Naive B cell (primary cell): ENCODE measurements at regions not wholly inside any gene's neighbourhood (a gene's known extent, or its start where the extent isn't known, plus 50 kb on each side); places are given as distances from the start of the nearest gene placed in this dataset.
"Not testable (repeated sequence)": the region's sequence is repeated elsewhere in the genome, so short reads cannot be mapped to it uniquely, and the experiment has no call there.

Experiments
- ATAC-seq, 2 donors: fragments of 150-1000 bp; cut with Tn5 transposase; 2 replicates each; pipeline ENCODE4 v1.10.0; 2021; ENCODE audit warnings: low read depth in 2 of 2, mild to moderate bottlenecking in 2 of 2, moderate library complexity in 2 of 2
- DNase-seq: peaks from one replicate; pipeline ENCODE4 v3.0.0; 2022
- H3K27ac Mint-ChIP-seq, 6 donors: one replicate each; pipeline ENCODE4 v1.8.0; 2020 to 2022; ENCODE audit warnings: mild to moderate bottlenecking in 6 of 6, mixed read lengths in 6 of 6, moderate library complexity in 5 of 6, inconsistent platforms in 2 of 6
- H3K27me3 Mint-ChIP-seq, 3 donors: one replicate each; pipeline ENCODE4 v1.8.0; 2021 to 2022; ENCODE audit warnings: mixed read lengths in 3 of 3, mild to moderate bottlenecking in 1 of 3
- H3K36me3 Mint-ChIP-seq, 2 donors: one replicate each; pipeline ENCODE4 v1.8.0; 2020 to 2022; ENCODE audit warnings: mixed read lengths in 2 of 2, inconsistent platforms in 1 of 2, mild to moderate bottlenecking in 1 of 2
- H3K4me1 Mint-ChIP-seq, 3 donors: one replicate each; pipeline ENCODE4 v1.8.0; 2020 to 2022; ENCODE audit warnings: mixed read lengths in 3 of 3, inconsistent platforms in 1 of 3, mild to moderate bottlenecking in 1 of 3, moderate library complexity in 1 of 3
- H3K4me3 Mint-ChIP-seq, 8 donors: one replicate each; pipeline ENCODE4 v1.8.0; 2020 to 2022; ENCODE audit warnings: mild to moderate bottlenecking in 8 of 8, mixed read lengths in 8 of 8, moderate library complexity in 8 of 8, inconsistent platforms in 2 of 8
- H3K9me3 Mint-ChIP-seq, 7 donors: one replicate each; pipeline ENCODE4 v1.8.0; 2020 to 2022; ENCODE audit warnings: mixed read lengths in 7 of 7, mild to moderate bottlenecking in 5 of 7, inconsistent platforms in 2 of 7, moderate library complexity in 1 of 7

DNA sequence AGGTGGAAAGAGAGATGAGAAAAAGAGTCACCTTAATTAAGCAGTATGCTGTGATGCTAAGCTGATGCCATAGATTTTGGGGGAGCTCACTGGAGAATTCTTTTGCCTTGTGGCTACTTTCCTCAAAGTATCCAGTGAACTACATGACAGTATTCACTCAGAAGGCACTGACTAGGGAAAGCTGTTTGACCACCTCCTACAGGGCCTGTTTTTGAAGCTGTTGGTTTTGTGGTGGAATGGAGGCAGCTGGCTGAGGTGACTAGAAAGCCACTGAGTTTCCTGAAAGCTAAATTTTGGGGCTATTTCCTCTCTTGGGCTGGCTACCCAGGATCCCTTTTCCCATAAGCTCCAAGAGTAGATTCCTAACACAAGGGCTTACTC, 124.8 kb upstream of the EOLA2 start:
- Mint-ChIP-seq H3K27me3 (no peaks in the 10 kb centered on the region), H3K4me3 (no peak overlapping the region), H3K27ac (no peak overlapping the region), H3K9me3 (peaks cover 0 to 2% (median 0%) of the 10 kb centered on the region in 7 donors), H3K36me3 (no peaks in the 10 kb centered on the region), H3K4me1 (no peaks in the 10 kb centered on the region)
- ATAC-seq (no peak), DNase-seq (no peak)

DNA sequence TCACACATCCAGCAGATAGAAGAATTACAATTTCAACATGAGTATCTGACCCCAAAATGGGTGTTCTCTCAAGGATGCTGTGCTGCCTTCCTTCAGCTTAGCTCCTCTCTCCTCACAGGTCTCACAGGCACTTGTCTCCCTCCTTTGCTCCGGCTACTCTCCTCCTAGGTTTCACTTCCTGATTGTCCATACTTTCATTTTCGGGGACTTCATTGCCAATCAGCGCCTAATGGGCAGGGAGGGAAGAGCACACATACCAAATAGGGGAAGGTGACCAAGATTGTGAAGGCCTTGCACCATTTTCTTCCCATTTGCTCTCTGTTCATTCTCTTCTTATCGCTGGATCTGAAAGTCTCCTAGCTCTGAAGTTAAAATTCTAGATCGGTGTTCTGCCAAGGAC, 125.4 kb upstream of the EOLA2 start:
- Mint-ChIP-seq H3K4me3 (no peak overlapping the region), H3K4me1 (no peaks in the 10 kb centered on the region), H3K36me3 (no peaks in the 10 kb centered on the region), H3K9me3 (peaks cover 0 to 2% (median 0%) of the 10 kb centered on the region in 7 donors), H3K27ac (no peak overlapping the region), H3K27me3 (no peaks in the 10 kb centered on the region)
- DNase-seq (no peak), ATAC-seq (no peak)

DNA sequence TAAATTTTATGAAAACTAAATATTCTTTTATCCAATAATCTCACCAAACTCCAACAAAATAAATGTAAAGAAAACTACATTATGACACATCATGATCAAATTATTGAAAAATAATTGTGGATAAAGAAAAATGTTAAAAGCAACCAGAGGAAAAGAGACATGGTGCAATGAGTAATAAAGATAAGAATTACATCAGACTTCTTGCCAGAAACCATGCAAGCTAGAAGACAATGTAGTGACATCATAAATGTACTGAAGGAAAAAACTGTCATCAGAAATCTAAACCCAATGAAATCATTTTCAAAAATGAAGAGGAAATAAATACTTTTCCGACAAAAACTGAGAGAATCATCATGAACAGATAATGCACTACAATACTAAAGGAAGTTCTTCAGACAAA, 135.9 kb upstream of the EOLA2 start:
- Mint-ChIP-seq H3K27me3 (peaks cover 0 to 12% (median 0%) of the 10 kb centered on the region in 3 donors), H3K27ac (no peak overlapping the region), H3K36me3 (no peaks in the 10 kb centered on the region), H3K4me3 (no peak overlapping the region), H3K4me1 (no peaks in the 10 kb centered on the region), H3K9me3 (peaks cover 0 to 2% (median 0%) of the 10 kb centered on the region in 7 donors)
- no peak for ATAC-seq
- DNase-seq: no peak

DNA sequence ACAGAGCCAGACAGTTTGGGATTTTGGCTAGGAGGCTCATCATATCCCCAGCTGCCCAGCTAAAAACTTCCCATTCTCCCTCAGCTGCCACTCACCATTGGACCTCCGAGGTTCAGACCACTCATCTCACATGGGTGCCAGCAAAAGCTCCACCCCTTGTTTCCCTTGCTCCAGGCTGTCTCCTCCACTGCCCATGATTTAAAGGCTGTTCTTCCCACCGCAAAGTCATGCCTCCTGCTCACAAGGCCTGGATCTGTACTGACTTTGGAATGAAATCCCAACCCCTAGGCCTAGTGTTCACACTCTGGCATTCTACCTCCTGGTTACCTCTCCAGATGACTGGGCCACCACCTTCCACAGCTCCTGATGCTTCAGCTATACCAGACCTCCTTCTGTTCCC, 142.2 kb upstream of the EOLA2 start:
- peaks cover 0 to 4% (median 0%) of the 10 kb centered on the region in 7 donors for H3K9me3 Mint-ChIP-seq
- DNase-seq (no peak), ATAC-seq (no peak)
- peaks cover 0 to 8% (median 4%) of the 10 kb centered on the region in 3 donors for H3K4me1 Mint-ChIP-seq
- no peaks in the 10 kb centered on the region for H3K36me3 Mint-ChIP-seq
- H3K4me3 Mint-ChIP-seq: no peak overlapping the region
- H3K27ac Mint-ChIP-seq: no peak overlapping the region
- peaks cover 0 to 4% (median 0%) of the 10 kb centered on the region in 3 donors for H3K27me3 Mint-ChIP-seq

DNA sequence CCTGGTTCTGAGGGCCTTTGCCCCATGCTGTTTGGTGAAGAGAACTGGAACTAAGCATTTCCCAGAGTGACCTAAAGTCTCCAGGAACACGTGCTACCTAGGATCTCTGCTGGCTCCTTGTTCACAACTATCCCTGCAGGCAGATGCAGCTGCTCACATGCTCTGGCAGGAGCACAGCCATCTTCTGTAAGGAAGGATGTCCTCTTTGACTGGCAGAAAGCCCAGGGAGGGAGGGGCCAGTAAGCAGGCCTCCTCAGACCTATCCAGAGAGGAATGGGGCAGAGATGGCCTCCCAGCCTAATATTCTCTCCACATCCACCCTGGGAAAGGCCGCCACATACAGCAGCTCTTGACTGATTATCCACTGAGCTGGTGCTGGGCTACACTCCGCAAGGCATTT, 142.8 kb upstream of the EOLA2 start:
- Mint-ChIP-seq H3K9me3 (peaks cover 0 to 4% (median 0%) of the 10 kb centered on the region in 7 donors), H3K4me3 (no peak overlapping the region), H3K27me3 (peaks cover 0 to 4% (median 0%) of the 10 kb centered on the region in 3 donors), H3K27ac (no peak overlapping the region), H3K4me1 (peaks cover 0 to 8% (median 4%) of the 10 kb centered on the region in 3 donors), H3K36me3 (no peaks in the 10 kb centered on the region)
- ATAC-seq (no peak), DNase-seq (no peak)

DNA sequence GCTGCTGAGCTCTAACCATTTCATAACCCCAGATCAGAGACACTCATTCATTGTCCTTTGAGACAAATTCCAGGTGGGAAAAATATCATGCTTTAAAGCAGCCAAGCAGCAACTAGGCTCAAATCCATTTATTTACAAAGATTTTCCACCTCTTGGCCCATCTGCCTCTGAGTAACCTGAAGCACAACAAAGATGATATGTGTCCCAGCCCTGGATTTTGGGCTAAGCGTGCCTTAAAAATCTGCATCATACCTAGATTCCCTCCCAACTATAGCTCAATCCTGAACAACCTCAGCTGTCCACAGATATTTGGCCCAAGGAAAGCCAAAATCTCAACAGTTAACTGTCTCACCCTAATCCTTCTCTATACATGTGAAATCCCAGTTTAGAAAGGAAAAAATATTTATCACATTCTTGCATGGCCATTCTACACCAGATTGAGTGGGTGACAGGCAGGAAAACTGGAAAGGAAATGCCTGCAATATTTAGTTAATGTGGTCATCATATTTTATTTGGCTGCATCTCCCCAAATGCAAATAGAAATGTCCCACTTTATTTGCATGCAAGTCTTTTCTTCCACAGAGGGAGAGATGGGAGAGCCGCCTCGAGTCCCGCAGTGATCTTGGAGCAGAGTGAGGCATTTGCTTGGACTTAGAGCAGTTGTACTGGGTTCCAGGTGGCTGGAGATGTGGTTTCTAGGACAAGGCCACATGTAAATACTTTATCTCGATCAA, 146.4 kb upstream of the EOLA2 start:
- no peak for DNase-seq
- peak overlapping the region in 1 of 6 donors; percentile 69 for H3K27ac Mint-ChIP-seq
- H3K4me3 Mint-ChIP-seq: no peak overlapping the region
- peaks cover 0 to 4% (median 0%) of the 10 kb centered on the region in 3 donors for H3K27me3 Mint-ChIP-seq
- no peak for ATAC-seq
- H3K9me3 Mint-ChIP-seq: peaks cover 0 to 4% (median 0%) of the 10 kb centered on the region in 7 donors
- H3K4me1 Mint-ChIP-seq: peaks cover 0 to 8% (median 4%) of the 10 kb centered on the region in 3 donors
- no peaks in the 10 kb centered on the region for H3K36me3 Mint-ChIP-seq

DNA sequence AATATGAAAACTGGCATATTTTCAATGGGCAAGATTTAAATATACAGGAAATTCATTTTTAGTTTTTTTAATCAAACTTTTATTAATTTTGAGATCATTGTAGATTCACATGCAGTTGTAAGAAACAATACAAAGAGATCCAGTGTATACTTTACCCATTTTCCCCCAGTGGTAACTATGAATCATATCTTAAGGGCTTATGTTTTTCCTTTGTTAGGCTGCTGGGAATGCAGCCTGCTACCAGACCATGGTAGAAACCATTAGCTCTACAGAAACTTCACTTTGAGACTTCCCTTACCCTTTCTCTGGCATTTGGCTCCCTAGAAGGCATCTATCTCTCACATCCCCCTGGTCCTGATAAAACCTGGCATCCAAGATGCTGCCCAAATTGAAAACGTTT, 147.6 kb upstream of the EOLA2 start:
- peaks cover 0 to 4% (median 0%) of the 10 kb centered on the region in 3 donors for H3K27me3 Mint-ChIP-seq
- DNase-seq (no peak), ATAC-seq (no peak)
- no peak overlapping the region for H3K4me3 Mint-ChIP-seq
- H3K27ac Mint-ChIP-seq: no peak overlapping the region
- no peaks in the 10 kb centered on the region for H3K36me3 Mint-ChIP-seq
- peaks cover 0 to 8% (median 4%) of the 10 kb centered on the region in 3 donors for H3K4me1 Mint-ChIP-seq
- peaks cover 0 to 8% (median 0%) of the 10 kb centered on the region in 7 donors for H3K9me3 Mint-ChIP-seq

DNA sequence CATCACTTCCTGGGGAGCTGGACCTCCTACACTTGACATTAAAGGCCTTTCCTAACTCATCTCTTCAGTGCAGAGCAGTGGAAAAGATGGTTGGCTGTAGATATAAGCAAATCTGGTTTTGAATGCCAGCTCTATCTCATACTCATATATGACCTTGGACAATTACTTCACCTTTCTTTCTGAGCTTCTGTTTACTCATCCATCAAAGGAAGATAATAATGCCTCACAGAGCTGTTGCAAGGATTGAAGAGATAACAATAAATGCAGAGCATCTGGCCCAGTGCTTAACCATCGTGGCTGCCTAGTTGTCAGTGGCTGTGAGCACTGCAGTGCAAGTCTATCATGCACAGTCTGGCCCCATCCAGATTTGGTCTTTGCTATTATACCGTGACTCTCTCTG, 148.1 kb upstream of the EOLA2 start:
- ATAC-seq: no peak
- H3K9me3 Mint-ChIP-seq: peaks cover 0 to 8% (median 0%) of the 10 kb centered on the region in 7 donors
- no peak overlapping the region for H3K4me3 Mint-ChIP-seq
- DNase-seq: no peak
- H3K27ac Mint-ChIP-seq: peak overlapping the region in 1 of 6 donors; percentile 70
- H3K4me1 Mint-ChIP-seq: peaks cover 0 to 8% (median 4%) of the 10 kb centered on the region in 3 donors
- no peaks in the 10 kb centered on the region for H3K36me3 Mint-ChIP-seq
- H3K27me3 Mint-ChIP-seq: peaks cover 0 to 4% (median 0%) of the 10 kb centered on the region in 3 donors

DNA sequence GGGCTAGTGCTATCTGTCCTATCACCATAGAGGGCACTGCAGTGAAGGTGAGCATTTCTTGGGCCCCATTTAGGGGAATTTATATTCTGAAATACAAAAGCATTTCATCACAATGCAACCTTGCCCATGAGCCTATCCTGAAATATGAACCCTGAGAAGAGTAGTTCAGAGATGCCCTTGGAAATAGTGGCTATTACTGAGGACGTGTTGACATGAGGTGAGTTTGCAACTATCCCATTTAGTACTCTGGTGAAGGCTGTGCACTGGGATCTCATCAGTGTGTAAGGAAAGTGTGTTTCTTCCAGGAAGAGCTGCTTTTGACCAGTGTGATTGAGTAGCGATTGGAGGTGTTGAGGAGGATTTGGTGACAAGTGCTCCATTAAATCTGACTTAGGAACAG, 149.3 kb upstream of the EOLA2 start:
- ATAC-seq (no peak), DNase-seq (no peak)
- Mint-ChIP-seq H3K9me3 (peaks cover 0 to 8% (median 0%) of the 10 kb centered on the region in 7 donors), H3K4me3 (no peak overlapping the region), H3K27ac (no peak overlapping the region), H3K4me1 (peaks cover 0 to 8% (median 1%) of the 10 kb centered on the region in 3 donors), H3K27me3 (no peaks in the 10 kb centered on the region), H3K36me3 (no peaks in the 10 kb centered on the region)

DNA sequence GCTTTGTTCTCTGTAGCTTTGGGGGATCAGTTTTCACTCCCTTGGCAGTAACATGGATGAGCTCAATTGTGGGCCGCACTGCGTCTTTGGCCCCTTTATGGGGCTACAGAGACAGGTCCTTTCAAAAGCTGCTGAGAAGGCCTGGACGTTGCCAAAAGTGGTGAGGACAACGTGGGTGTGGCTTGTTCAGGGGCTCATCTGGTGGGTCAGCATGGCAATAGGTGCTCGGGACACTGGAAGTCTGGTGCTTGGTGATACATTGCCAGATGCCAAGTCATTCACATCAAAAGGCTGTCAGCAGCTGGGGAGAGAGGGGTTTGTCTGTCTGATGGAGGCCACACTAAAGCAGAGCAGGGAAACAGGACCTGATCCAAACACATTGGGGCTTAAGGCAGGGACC, 149.8 kb upstream of the EOLA2 start:
- H3K4me3 Mint-ChIP-seq: no peak overlapping the region
- no peaks in the 10 kb centered on the region for H3K36me3 Mint-ChIP-seq
- H3K4me1 Mint-ChIP-seq: peaks cover 0 to 8% (median 0%) of the 10 kb centered on the region in 3 donors
- H3K27me3 Mint-ChIP-seq: no peaks in the 10 kb centered on the region
- ATAC-seq (no peak), DNase-seq (no peak)
- H3K9me3 Mint-ChIP-seq: peaks cover 0 to 8% (median 0%) of the 10 kb centered on the region in 7 donors
- no peak overlapping the region for H3K27ac Mint-ChIP-seq

DNA sequence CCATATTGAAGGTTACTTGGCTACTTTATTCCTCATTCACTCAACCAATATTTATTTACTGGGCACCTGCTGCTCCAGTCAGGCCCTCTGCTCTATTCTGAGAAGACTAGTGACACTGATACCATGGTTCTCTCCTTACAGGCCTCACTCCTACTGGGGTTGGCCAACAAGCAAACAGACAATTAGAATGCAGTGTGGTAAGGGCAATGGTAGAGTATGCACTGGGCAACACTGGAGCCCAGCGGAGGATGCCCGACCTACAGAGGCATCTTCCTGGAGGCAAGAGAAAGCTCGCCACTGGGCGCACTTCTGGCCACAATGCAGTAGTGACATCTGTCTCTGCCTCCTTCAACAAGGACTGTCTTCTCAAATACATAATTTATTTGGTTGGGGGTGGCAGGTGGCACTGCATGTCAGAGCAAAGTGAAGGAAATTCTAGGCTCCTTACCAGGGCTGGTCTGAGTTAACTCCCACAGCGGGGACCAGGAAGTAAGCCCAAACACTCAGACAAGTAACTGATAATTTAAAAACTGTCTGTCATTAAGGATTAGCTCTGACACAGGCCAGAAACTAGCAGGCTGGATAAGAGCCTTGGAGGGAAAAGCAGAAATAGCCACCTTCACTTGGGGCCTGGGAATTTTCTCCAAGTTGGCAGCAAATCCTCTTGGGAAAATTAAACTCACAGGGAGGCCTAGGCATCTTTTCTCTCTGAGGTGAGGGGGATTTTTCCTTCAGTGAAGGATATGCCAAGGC, 150.7 kb upstream of the EOLA2 start:
- Mint-ChIP-seq H3K27ac (no peak overlapping the region), H3K4me3 (no peak overlapping the region), H3K4me1 (no peaks in the 10 kb centered on the region), H3K27me3 (no peaks in the 10 kb centered on the region), H3K36me3 (no peaks in the 10 kb centered on the region), H3K9me3 (peaks cover 0 to 8% (median 0%) of the 10 kb centered on the region in 7 donors)
- DNase-seq (no peak), ATAC-seq (no peak)

DNA sequence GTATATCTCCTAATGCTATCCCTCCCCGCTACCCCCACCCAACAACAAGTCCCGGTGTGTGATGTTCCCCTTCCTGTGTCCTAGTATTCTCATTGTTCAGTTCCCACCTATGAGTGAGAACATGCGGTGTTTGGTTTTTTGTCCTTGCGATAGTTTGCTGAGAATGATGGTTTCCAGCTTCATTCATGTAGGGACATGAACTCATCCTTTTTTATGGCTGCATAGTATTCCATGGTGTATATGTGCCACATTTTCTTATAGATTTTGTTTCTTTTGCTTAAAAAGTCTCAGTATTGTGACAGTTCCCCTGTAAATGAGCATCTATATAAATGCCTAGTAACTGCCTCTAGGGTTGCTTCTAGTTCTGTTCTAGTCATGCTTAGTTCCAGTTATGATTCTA, 153.0 kb upstream of the EOLA2 start:
- not testable (repeated sequence) for DNase-seq, H3K4me1 Mint-ChIP-seq, H3K9me3 Mint-ChIP-seq, H3K27me3 Mint-ChIP-seq, ATAC-seq, H3K27ac Mint-ChIP-seq, H3K36me3 Mint-ChIP-seq, H3K4me3 Mint-ChIP-seq

DNA sequence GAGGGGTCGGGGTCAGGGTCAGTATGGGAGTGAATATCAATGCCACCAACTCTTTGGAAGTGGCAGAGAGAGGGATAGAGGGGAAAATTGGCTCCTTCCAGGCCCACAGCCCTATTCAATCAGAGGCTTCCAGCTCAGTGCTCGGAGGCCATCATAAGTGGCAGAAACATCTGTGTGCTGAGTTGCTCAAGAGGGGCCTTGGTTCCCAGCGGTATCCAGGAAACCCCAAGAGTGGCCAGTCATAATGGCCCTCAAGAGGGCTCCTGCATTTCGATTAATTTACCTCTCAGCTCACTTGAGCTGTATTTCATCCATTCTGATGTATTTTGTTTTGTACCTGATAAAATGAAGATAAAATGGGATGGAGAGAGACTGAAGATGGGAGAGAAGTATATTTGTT, 154.3 kb upstream of the EOLA2 start:
- Mint-ChIP-seq H3K4me1 (no peaks in the 10 kb centered on the region), H3K27me3 (no peaks in the 10 kb centered on the region), H3K27ac (no peak overlapping the region), H3K9me3 (peaks cover 0 to 11% (median 3%) of the 10 kb centered on the region in 7 donors), H3K4me3 (no peak overlapping the region), H3K36me3 (no peaks in the 10 kb centered on the region)
- no peak for ATAC-seq
- DNase-seq: no peak

DNA sequence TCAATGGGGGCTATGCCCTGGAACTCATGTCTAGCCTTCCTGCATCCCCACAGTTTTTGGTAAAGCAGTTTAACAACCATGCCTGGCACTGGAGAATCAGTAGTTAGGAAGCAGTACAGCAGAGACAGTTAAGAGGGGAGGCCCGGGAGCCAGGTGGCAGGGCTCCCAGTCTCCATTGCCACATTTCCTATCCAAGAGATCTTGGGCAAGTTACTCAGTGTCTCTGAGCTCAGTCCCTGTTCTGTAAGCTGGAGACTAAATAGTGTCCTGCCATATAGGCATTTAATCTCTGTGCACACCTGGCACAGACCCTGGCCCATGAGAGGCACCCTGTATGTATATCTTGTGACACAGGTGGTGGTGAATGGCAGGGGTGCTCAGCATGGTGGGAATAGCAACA, 156.1 kb upstream of the EOLA2 start:
- Mint-ChIP-seq H3K27me3 (no peaks in the 10 kb centered on the region), H3K4me1 (no peaks in the 10 kb centered on the region), H3K4me3 (no peak overlapping the region), H3K36me3 (no peaks in the 10 kb centered on the region), H3K9me3 (peaks cover 0 to 11% (median 3%) of the 10 kb centered on the region in 7 donors), H3K27ac (no peak overlapping the region)
- DNase-seq (no peak), ATAC-seq (no peak)
